GOT3 (cell line): ENCODE measurements at regions not wholly inside any gene's neighbourhood (a gene's known extent, or its start where the extent isn't known, plus 50 kb on each side); places are given as distances from the start of the nearest gene placed in this dataset.

ENCODE experiments used
- DNase-seq: peaks from one replicate; lab custom pipeline; 2025; ENCODE audit warnings: mixed read lengths; lab: John Stamatoyannopoulos, UW

GRCh38 chr2:234306426-234307173 is 190.3 kb downstream of the ARL4C start:
- DNase-seq: no peak

GRCh38 chr2:234305846-234306245 is 191.0 kb downstream of the ARL4C start:
- no peak for DNase-seq

GRCh38 chr2:234304950-234305349 is 191.9 kb downstream of the ARL4C start:
- no peak for DNase-seq

- DNase-seq: no peak
Measured at GRCh38 chr2:234302664-234302991, 194.3 kb downstream of the ARL4C start.

GRCh38 chr2:234300932-234301823 is 195.7 kb downstream of the ARL4C start:
- no peak for DNase-seq

- no peak for DNase-seq
Measured at GRCh38 chr2:234300391-234300925, 196.4 kb downstream of the ARL4C start.

- DNase-seq: no peak
Measured at GRCh38 chr2:234298918-234299317, 198.0 kb downstream of the ARL4C start.

GRCh38 chr2:234296991-234297390 is 199.9 kb downstream of the ARL4C start:
- no peak for DNase-seq

GRCh38 chr2:234293973-234294372 is 202.9 kb downstream of the ARL4C start:
- no peak for DNase-seq

- DNase-seq: no peak
Measured at GRCh38 chr2:234292962-234293243, 204.0 kb downstream of the ARL4C start.

- DNase-seq: no peak
Measured at GRCh38 chr2:234292205-234292961, 204.5 kb downstream of the ARL4C start.

- no peak for DNase-seq
Measured at GRCh38 chr2:234291765-234292204, 205.1 kb downstream of the ARL4C start.

- DNase-seq: no peak
Measured at GRCh38 chr2:234290671-234291070, 206.2 kb downstream of the ARL4C start.

GRCh38 chr2:234289834-234290590 is 206.9 kb downstream of the ARL4C start:
- no peak for DNase-seq

GRCh38 chr2:234288974-234289455 is 207.9 kb downstream of the ARL4C start:
- no peak for DNase-seq

GRCh38 chr2:234287650-234288049 is 209.2 kb downstream of the ARL4C start:
- DNase-seq: no peak

GRCh38 chr2:234286956-234287355 is 209.9 kb downstream of the ARL4C start:
- no peak for DNase-seq

GRCh38 chr2:234286118-234286598 is 210.7 kb downstream of the ARL4C start:
- DNase-seq: no peak

- no peak for DNase-seq
Measured at GRCh38 chr2:234285541-234285940, 211.3 kb downstream of the ARL4C start.

- DNase-seq: no peak
Measured at GRCh38 chr2:234279637-234280036, 217.2 kb downstream of the ARL4C start.

GRCh38 chr2:234278556-234279255 is 218.2 kb downstream of the ARL4C start:
- DNase-seq: no peak
